Fibroblast of gingiva (primary cell): ENCODE measurements at regions not wholly inside any gene's neighbourhood (a gene's known extent, or its start where the extent isn't known, plus 50 kb on each side); places are given as distances from the start of the nearest gene placed in this dataset.

Source experiments
- DNase-seq: peaks from one replicate; pipeline ENCODE4 v3.0.0-alpha.2; 2011; ENCODE audit warnings: low read depth

DNA sequence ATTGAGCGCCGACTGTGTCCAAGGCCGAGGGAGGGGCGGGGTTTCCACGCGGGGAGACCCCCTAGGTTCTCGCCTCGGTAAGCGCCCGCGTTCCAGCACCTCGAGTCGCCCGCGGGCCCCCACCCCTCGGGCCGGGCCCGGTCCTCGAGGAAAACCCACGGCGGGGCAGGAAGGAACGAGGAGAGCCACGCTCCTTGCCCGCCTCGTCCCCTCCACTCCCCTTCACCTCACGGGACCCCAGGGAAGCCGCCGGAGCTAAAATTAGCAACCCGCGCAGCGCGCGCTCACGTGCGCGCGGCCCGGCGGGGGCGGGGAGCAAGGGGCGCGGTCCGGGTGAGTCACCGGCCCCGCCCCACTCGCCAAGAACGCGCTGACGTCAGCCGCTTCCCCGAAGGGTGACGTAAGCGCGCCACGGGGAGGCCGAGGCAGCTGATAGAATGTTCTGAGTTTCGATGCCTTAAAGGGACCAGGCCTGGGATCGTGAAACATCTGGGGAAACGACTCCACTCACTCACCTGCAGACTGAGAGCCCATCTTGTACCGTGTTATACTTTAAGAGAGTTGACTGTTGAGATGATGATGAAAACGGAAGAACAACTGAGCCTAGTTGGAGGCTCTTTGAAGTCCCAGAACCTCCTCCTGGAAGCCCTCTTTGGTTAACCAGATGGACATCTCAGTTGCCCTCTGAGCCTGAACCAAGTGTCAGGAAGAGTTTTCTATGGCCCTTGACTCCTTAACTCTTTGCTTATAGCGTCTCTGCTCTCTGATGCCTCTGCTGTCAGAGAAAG, 49.7 kb upstream of the ATF3 start:
- peak; percentile 94 for DNase-seq
